ENCODE measurements at regions not wholly inside any gene's neighbourhood (a gene's known extent, or its start where the extent isn't known, plus 50 kb on each side); places are given as distances from the start of the nearest gene placed in this dataset.

DNA sequence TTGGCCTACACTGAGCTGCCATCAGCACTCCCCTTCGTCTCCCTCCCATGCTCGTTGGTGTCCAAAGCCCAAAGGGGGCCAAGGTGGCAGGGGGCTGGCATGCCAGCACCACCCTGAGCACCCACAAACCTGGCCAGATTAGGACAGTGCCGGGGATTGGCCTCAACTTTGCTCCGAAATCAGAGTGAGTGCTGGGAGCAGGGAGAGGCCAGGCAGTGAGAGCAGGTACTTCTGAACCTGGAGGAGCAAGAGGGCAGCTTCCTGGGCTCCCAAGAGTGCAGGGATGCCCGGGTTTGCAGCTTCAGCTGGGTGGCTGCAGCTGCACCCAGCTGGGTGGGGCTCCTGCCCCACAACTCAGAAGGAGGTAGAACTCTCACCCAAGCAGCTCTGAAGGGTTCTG lies 563.0 kb downstream of the SI start:
- TF ChIP-seq, protein P1, sequence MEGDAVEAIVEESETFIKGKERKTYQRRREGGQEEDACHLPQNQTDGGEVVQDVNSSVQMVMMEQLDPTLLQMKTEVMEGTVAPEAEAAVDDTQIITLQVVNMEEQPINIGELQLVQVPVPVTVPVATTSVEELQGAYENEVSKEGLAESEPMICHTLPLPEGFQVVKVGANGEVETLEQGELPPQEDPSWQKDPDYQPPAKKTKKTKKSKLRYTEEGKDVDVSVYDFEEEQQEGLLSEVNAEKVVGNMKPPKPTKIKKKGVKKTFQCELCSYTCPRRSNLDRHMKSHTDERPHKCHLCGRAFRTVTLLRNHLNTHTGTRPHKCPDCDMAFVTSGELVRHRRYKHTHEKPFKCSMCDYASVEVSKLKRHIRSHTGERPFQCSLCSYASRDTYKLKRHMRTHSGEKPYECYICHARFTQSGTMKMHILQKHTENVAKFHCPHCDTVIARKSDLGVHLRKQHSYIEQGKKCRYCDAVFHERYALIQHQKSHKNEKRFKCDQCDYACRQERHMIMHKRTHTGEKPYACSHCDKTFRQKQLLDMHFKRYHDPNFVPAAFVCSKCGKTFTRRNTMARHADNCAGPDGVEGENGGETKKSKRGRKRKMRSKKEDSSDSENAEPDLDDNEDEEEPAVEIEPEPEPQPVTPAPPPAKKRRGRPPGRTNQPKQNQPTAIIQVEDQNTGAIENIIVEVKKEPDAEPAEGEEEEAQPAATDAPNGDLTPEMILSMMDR (IDR thresholded peaks at IDR 0.05), result no peak
- TF ChIP-seq POLR2A (IDR thresholded peaks at IDR 0.05), result no peak
